HG02981 (cell line): ENCODE measurements at regions not wholly inside any gene's neighbourhood (a gene's known extent, or its start where the extent isn't known, plus 50 kb on each side); places are given as distances from the start of the nearest gene placed in this dataset.

ENCODE experiments used
- ATAC-seq: cut with Tn5 transposase; IDR thresholded peaks from one replicate; pipeline ENCODE4 v1.9.1; 2021; ENCODE audit warnings: mild to moderate bottlenecking, moderate library complexity; ENCODE audit not compliant: unreplicated experiment

DNA sequence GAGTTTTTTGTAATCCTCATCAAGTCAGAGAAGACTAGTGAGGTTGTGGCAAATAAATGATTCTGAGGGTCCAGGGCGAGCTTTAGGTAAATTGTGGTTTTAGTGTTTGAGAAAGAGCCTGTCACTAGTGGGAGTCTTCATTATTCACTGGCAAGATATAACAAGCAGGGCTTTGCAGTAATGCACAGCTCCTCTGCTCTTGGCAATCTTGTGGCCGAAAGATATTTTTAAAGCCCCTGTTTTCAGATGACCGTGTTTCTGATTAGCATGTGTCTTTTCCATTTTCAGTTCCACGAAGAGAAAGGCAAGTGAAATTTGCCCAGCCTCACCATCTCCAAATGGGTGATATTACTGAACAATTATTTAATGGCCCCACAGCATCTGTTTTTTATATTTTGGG lies 154.0 kb upstream of the BCL6 start:
- no peak for ATAC-seq

DNA sequence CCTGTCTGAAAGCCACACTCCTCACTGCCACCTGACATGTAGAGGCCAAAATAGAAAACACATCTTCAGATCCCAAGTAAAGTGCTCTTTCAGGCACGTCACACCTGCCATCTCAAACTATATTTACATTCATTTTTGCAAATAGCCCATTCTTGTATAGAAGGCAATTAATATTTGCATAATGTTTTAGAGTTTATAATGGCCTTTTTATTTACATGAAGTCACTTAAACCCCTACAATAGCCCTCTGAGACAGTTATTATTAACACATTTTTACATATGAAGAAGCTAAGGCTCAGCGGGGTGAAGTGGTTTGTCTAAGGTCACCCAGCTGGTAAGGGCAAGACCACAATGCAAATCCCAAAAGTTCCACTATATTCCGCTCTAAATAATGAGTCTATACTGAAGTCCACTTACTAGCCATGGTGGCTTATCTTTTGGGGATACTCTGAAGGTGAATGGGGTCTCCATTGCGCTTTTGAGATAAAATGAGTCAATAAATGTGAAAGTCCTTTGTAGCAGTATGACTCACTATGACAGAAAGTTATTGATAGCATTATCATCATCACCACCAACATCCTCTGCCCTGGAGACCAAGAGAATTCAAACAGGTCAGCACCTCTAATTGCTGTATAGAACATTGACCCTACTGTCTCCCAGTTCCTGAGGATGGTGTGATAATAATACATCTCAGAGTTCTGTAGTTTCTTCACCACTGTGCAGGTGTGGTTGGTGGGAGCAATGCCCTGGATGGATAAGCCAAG lies 155.9 kb upstream of the BCL6 start:
- ATAC-seq, result peak; percentile 61

DNA sequence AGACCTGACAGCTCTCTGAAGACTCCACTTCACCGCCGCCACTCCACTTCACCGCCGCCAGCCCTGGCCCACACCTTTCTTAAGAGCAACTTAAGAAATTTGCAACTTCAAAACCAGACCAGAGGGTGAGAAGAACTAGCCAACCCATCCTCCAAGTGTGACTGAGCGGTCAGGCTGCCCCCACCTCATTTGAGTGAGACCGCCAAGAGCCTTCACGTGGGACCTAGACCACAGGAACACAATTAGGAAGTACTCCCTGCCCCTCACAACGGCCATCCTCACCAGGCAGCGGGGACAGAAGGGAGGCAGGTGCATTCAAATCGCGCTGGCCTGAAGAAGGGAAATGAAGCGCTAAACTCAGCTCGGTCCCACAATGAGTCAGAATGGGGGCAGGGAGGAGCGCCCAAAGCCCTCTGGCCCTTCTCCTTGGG lies 156.8 kb upstream of the BCL6 start:
- ATAC-seq, result no peak

DNA sequence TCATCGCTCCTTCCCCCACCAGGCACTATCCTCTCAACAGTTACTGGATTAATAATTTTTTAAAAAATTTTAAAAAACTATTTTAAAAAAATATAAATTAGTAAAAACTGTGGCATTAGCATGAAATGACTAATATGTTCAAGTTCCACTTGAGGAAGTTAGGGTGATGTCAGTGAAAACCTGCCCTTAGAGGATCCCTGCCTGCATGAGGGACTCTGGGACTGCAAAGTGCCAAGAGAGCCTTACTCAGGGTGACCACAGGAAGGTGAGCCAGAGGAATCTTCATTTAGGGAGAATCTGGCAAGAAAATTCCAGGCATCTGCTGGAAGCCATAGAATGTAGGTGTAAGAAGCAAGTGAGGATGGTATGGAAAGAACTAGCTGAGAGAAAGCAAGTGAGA lies 157.7 kb upstream of the BCL6 start:
- ATAC-seq, result no peak

DNA sequence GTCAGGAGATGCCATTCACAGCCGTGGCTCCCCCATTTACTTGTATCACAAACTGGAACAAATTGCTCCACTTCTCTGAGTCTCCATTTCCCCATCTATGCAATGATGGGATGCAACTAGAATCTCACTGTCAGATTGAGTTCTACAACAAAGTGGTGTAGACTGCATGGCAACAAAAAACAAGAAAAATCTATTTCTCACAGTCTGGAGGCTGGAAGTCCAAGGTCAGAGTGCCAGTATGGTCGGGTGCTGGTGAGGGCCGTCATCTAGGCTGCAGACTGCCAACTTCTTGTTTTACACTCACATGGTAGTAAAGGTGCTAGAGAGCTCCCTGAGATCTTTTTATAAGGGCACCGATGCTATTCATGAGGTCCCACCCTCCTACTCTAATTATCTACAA lies 158.4 kb upstream of the BCL6 start:
- ATAC-seq, result no peak

DNA sequence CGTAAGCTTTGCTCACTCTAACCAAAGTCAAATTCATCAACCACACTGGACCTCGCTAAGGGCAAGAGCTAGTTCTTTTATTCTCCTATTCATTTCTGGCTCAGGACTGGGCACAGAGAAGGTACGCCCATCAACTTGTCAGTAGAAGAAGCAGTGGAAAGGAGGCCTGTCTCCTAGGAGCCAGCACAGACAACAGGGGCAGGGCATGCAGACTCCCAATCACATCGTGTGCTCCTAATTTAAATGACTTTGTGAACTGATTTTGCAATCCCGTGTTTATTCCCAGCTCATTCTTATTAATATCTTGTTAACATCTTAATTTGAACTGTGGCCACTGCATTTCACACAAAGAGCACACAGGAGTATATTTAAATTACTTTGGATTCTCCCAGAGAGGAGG lies 161.1 kb upstream of the BCL6 start:
- no peak for ATAC-seq

DNA sequence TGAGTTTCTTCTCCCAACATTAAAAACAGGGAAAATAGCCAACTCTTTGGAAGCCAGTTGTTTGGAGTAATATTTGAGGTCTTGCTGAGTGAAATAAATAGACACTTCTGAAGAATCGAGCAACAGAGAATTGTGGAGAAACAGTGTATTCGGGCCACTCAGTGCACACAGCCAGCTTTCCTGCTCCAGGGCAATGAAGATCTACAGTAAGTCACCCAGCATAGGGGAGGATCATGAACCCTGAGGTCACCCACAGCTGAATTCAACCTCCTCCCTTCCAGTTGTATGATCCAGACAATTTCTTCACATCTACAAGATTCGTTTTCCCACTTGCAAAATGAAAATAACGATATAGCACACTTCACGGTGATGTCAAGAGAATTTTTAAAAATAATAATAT lies 161.7 kb upstream of the BCL6 start:
- no peak for ATAC-seq

DNA sequence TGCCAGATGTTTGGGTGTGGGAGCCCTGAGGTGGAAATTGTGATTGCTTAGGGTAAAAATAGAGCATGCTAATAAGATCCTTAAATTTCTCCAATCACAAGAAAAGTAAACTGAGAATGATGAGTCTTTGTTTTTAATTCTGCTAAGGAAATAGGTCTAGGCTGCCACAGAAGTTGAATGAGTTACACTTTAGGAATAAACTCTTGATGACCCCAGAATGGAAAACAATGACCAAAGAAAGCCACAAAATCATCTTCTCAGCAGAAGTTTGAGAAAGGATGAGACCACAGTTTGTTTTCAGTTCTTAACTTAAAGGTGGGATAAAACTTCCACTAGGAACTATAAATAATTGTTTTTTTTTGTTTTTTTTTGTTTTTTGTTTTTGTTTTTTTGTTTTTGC lies 164.6 kb upstream of the BCL6 start:
- ATAC-seq, result no peak

DNA sequence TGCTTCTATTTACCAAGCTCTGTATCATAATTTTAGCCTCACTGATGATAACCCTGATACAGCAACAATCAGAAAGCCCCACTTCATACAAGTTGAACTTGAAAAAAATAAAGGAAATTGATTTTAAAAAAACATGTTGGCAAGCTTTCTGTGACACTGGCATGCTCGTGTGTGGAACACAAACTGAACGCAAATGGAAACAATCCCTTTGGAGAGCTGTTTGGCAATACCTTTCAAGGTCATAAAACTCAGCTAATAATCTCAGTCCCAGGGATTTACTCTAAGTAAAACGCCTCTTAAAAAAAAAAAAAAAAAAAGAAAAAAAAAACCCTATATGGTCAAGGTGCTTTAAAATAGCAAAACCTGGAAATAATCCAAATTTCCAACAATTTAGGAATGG lies 166.7 kb upstream of the BCL6 start:
- no peak for ATAC-seq

DNA sequence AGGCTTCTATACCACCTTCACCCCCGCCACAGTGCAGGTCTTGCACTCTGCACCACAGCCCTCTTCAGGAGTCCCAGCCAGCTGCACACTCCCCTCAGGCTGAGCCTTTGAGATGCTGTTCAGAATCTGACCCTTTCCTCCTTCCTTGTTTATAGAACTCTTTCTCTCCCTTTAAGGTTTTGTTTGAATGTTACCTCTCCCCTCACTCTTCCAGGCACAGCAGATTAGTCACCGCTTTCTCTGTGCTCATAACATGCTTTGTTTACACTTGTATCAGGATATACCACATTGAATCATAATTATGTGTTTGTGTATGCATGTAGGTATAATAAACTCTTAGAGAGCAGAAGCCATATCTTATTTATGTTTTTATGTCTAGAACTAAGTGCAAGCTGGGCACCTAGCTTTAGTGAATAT lies 168.4 kb upstream of the BCL6 start:
- no peak for ATAC-seq

DNA sequence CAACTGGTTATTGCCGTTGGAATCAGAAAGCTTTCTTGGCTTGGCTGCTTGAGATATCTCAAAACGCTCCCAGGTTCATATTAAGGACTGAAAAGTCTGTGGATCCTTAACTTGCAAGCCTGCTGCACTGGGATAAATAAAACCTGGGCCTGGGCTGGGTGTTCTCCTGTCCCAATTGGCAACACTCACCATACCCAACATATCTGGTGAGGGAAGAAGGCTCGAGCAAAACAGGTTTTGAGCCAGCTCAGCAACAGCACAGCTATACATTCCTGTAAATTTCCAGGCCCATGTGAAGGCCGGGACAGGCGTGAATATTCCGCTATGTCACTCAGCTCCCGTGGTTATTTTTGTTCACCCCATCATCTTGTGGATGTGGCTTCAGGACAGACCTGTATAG lies 169.0 kb upstream of the BCL6 start:
- ATAC-seq, result no peak

DNA sequence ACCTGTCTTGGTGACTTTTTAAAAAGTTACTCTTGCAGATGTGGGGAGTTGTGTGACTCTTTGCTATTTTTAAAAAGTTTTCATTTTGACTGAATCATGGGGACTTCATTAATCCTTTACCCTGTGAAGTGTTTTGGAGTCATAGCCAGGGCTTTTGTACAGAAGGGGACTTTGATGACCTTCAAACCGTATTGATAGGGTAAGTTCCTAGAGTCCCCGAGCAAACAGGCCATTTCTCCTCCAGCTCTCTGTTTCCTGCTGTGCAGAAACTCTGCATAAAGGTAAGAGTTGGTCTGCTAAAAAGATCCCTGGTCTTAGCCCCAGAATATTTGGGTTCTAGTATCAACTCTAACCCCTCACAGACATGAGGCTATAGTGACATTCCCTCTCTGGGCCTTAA lies 170.8 kb upstream of the BCL6 start:
- ATAC-seq, result no peak

DNA sequence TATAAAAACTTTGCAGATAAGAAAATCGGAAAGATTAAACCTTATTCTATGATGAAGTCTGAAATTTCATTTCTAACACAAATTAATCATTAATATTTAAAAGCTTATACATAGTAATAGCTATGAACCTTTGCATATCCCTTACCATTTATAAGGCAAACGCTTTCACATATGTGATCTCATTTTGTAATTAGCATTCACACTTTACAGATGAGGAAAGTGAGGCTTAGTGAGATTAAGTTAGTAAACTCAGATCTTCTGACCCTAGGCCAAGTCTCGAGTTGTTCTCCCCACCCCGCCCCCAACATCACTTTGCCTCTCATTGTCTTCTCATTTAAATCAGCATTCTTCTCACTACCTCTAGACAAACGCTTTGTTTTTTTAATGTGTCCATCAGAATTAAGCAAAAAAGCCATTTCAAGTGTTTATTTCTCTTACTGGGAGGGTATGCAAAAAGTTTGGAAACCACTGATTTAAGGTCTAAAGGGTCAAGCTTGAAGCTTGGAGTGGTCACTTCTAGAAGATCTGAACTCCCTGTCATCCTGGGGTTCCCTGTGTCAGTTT lies 172.9 kb upstream of the BCL6 start:
- ATAC-seq, result no peak

DNA sequence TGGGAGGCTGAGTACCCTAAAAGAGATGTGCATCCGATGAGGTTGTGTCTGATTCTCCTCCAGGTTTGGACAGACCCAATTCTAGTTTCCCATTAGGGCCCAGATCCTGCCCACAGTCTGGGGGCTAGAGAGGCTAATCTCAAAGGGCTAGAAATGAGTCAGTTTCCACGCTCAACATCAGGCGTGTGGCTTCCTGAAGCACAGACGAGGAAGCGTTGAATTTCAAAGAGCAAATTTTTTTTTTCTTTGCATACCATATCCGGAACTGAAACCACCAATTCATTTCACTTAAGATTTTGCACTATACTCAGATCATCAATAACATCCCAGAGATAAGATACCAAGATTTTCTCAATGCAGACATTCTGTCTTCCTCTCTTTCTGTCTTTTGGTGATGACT lies 173.8 kb upstream of the BCL6 start:
- peak; percentile 92 for ATAC-seq

DNA sequence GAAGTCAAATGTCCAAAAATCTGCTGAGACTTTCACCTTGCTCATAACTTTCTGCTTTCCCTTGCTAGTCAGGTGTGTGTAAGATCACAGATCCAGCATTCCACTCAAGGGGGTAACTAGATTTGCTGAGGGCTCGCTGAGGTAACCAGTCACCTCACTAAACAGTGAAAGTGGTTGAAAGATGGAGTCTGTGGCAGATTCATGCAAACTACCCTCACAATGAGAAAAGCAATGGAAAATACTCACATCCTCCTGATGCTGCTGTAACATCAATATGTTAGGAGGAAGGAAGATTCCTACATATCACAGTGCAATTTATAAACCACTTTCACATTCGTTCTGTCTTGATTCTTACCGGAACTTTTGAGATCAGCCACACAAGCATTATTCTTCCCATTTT lies 174.3 kb upstream of the BCL6 start:
- ATAC-seq, result peak; percentile 17

DNA sequence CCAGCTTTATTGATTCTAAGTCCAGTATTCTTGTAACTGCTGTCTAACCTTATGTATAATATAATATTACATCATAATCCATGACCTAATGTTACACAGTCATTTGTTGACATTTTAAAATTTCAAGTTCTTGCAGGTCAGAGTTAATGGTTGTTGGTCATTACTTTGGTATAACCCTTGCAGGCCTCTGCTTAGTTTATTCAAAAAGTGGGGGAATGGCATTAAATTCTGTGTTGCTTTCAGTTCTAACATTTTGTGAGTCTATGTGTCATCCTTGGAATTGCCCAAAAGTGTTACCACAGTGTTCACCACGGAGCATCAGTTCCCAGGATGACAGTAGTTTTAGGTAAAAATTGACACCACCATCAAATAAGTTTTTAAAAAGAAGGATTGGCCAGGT lies 174.8 kb upstream of the BCL6 start:
- peak; percentile 3 for ATAC-seq

DNA sequence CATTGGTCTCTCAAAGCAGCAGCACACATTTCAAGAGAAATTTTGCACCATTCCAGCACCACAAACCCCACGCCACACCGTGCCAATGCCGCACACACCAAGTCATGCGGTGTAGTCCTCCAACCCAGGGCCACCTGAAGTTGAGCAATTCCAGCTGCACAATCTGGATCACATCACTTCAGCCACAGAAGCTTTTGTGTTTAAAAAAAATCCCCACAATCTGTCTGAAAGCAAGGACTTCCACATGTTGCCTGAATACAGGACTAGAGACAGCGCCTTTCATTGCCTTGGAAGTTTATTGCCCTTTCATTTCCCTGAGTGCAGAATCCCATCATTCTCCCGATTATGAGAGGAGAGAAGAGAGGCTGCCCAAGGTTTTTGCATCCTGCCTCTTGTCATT lies 175.6 kb upstream of the BCL6 start:
- no peak for ATAC-seq

DNA sequence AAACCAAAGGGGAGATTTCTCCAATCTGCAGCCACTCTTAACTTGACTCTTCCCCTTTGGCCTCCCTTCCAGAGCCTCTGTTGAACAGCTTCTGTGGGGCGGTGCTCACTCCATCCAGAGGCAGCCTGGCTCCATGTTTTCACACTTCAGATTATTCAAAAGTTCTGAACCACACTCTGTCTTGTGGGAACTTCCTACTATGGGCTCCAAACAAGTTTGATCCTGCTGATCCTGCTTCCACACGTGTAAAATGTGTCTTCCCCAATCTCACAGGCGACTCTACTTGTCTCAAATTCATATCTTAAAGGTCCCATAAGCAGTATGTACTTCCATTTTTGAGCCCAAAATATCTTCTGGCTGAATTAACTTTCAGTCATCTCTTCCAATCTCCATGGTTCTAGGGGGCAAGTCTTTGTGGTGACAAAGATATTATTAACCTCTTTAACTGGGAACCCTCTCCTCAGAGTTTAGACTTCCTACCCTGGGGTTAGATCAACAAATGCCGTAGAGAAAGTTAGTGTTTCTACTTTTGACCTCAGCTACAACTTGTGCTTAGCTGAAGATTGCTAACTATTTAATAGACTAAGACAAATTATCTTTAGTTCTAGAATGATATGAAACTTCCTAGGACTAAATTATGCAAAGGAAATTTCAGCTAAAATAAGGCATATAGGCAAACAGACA lies 176.3 kb upstream of the BCL6 start:
- ATAC-seq, result no peak

DNA sequence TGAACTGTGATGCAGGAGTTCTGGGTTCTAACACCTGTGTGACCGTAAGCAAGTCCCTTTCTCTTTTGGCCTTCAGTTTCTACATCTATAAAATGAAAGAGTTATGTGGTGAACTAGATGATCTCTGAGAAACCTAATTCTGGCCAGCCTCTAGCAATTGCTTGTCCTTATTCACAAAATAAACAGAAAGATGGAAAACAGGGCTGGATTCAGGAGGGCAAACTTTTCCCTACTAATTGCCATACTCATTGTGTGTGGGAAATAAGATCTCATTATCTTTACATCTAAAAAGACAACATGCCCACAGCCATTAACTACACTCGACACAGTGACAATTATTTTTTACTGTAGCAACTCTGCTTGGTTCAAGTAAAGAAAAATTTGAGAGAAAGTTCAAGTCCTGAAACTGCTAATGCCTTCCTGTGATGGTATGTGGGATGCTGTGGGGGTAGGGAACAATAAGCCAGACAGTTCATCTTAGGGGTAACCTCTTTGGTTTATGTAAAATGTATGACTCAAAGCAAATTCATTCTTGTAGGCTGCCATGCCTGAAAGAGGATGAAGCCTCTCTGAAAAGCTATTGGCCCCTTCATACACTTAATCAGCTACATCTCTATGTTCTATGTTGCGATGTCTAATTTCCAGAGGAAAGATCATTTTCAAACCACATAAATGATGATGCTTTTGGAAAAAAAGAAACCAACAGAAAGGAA lies 177.6 kb upstream of the BCL6 start:
- ATAC-seq, result no peak

DNA sequence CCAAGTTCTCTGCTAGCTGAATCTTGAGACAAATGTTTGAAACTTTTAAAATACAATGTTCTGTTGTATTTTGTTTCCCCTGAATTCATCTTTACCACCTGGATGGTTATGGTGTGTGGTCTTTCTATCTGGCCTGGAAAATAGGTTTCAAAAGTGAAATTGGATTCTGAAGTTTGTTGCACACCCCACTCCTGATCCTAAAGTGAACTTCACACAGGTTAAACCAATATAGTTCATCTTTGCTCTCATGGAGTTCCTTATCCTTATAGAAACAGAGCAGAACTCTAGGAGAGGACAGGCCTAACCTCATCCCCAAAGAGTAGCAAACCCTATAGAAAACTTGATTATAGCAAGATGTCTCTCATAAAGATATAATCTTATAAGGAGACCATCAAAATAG lies 179.4 kb upstream of the BCL6 start:
- ATAC-seq, result no peak

DNA sequence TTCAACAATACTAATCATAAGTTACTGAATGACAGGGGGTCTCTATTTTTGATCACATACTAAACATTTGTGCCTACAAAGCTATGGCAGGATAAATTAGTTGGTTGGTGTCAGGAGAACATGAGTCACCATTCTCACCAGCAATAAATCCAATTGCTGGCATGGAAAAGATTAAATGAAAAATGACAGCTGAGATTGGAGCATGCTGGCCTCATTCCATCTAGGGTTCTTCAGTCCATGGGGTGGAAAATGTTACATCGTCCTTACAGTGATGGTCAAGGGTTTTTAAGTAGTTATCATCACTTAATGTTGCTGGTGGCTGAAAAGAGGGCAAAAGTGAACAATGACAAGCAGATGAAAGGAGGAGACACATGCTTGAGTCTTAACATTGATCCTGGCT lies 180.1 kb upstream of the BCL6 start:
- ATAC-seq, result no peak

DNA sequence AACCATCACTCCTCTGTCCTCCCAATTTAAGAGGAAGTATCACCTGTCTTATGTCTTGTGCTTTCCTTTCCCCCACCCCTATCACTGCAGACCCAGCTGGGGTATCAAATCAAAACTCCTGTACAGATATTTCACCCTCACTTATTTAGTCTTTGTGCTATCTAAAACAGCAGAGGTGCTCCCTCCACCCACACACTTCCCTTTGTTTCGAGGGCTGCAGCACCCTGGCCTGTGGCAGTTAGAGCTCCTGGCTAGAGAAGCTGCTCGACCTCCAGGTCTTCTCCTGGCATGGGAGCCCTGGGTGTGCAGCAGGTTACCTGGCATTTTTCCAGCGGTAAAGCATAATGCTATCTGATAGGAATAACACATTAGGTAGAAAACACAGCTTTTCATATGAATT lies 181.4 kb upstream of the BCL6 start:
- ATAC-seq, result no peak
